Neural progenitor cell (in vitro differentiated cells): ENCODE measurements at regions not wholly inside any gene's neighbourhood (a gene's known extent, or its start where the extent isn't known, plus 50 kb on each side); places are given as distances from the start of the nearest gene placed in this dataset.

Experiments
- DNase-seq: peaks from one replicate; pipeline ENCODE4 v3.0.0-alpha.2; 2016; ENCODE audit warnings: low spot score
- H2AFZ ChIP-seq: fragments of 200-600 bp; sonication (generic); replicated peaks from 2 replicates; pipeline ENCODE4 v1.6.1; 2016; ENCODE audit warnings: antibody characterized with exemption
- H3F3A ChIP-seq: fragments of 200-600 bp; sonication (generic); 2 replicates; pipeline ENCODE4 v1.6.1; 2016; ENCODE audit warnings: antibody characterized with exemption, low read depth
- H3K27ac ChIP-seq: fragments of 200-600 bp; sonication (generic); 2 replicates; pipeline ENCODE4 v1.5.1; 2016; ENCODE audit warnings: mild to moderate bottlenecking
- H3K27me3 ChIP-seq: fragments of 200-600 bp; sonication (generic); 2 replicates; pipeline ENCODE4 v1.6.1; 2016; ENCODE audit warnings: mild to moderate bottlenecking, moderate library complexity
- H3K36me3 ChIP-seq: fragments of 200-600 bp; sonication (generic); 2 replicates; pipeline ENCODE4 v1.5.1; 2016
- H3K4me1 ChIP-seq: fragments of 200-600 bp; sonication (generic); 2 replicates; pipeline ENCODE4 v1.6.1; 2016; ENCODE audit warnings: mixed run types
- H3K4me2 ChIP-seq: fragments of 200-600 bp; sonication (generic); 2 replicates; pipeline ENCODE4 v1.6.1; 2016
- H3K4me3 ChIP-seq: fragments of 200-600 bp; sonication (generic); 2 replicates; pipeline ENCODE4 v1.5.1; 2016
- H3K79me2 ChIP-seq: fragments of 200-600 bp; sonication (generic); 2 replicates; pipeline ENCODE4 v1.6.1; 2016; ENCODE audit warnings: low read depth
- H3K9ac ChIP-seq: fragments of 200-600 bp; sonication (generic); 2 replicates; pipeline ENCODE4 v1.6.1; 2016
- H3K9me3 ChIP-seq: fragments of 200-600 bp; sonication (generic); 2 replicates; pipeline ENCODE4 v1.5.1; 2016; ENCODE audit warnings: low read depth
- H4K20me1 ChIP-seq: fragments of 200-600 bp; sonication (generic); 2 replicates; pipeline ENCODE4 v1.6.1; 2016; ENCODE audit warnings: low read depth
- H3K27ac Mint-ChIP-seq: 3 replicates; pipeline ENCODE4 v1.8.0; 2021; ENCODE audit warnings: mixed read lengths
- H3K27me3 Mint-ChIP-seq: 2 replicates; pipeline ENCODE4 v1.8.0; 2022; ENCODE audit warnings: low read depth, mild to moderate bottlenecking, inconsistent platforms, moderate library complexity, mixed read lengths; ENCODE audit not compliant: insufficient read depth
- H3K36me3 Mint-ChIP-seq: 3 replicates; pipeline ENCODE4 v1.8.0; 2021; ENCODE audit warnings: mixed read lengths
- H3K4me1 Mint-ChIP-seq: 3 replicates; pipeline ENCODE4 v1.8.0; 2021; ENCODE audit warnings: mixed read lengths
- H3K4me3 Mint-ChIP-seq: 3 replicates; pipeline ENCODE4 v1.8.0; 2021; ENCODE audit warnings: mild to moderate bottlenecking, moderate library complexity, mixed read lengths
- H3K9me3 Mint-ChIP-seq: 3 replicates; pipeline ENCODE4 v1.8.0; 2020; ENCODE audit warnings: mixed read lengths
- CTCF ChIP-seq: fragments of 200-600 bp; sonication (generic); IDR thresholded peaks from 2 replicates; pipeline ENCODE4 v1.5.1; 2017; ENCODE audit warnings: antibody characterized with exemption, mild to moderate bottlenecking
- EZH2 ChIP-seq: fragments of 200-600 bp; sonication (generic); IDR thresholded peaks from 2 replicates; pipeline ENCODE4 v1.6.1; 2017; ENCODE audit warnings: antibody characterized with exemption, mild to moderate bottlenecking, moderate library complexity
- EZH2phosphoT487 ChIP-seq: fragments of 200-600 bp; sonication (generic); IDR thresholded peaks from 2 replicates; pipeline ENCODE4 v1.6.1; 2017; ENCODE audit warnings: antibody characterized with exemption

DNA sequence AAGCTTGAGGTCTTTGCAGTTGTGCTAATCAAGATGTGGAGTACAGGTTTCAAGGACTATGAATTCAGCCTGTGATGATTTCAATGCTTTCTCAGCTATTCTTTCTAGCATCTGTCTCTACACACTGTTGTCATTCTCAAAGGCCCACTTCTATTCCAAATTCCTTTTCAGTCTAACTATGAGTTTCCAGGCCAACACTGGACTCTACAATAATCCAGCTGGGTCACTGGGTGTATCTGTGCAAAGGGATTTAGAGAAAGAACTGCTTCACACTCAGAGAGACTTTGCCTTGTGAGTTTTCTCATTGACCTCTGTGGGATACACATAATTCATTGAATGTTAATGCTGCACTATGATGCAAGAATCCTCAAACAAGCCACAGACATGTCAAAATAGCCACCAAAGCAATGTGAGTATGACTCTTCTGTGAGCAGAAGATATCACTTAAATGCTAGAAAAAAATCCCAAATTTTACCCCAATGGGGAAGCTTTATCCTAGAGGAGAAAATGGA lies 171.8 kb upstream of the CLNK start:
- Mint-ChIP-seq H3K9me3 (peaks cover 6% of the 10 kb centered on the region), H3K27ac (no peak overlapping the region), H3K4me1 (no peaks in the 10 kb centered on the region), H3K4me3 (no peak overlapping the region), H3K36me3 (no peaks in the 10 kb centered on the region), H3K27me3 (no peaks in the 10 kb centered on the region)
- TF ChIP-seq CTCF (no peak), EZH2phosphoT487 (no peak), EZH2 (no peak)
- Histone ChIP-seq H3K79me2 (no peaks in the 10 kb centered on the region), H3K27me3 (no peaks in the 10 kb centered on the region), H3K9me3 (no peaks in the 10 kb centered on the region), H3K4me1 (no peaks in the 10 kb centered on the region), H3K9ac (no peak overlapping the region), H4K20me1 (no peaks in the 10 kb centered on the region), H2AFZ (no peak overlapping the region), H3K4me2 (no peak overlapping the region), H3K4me3 (no peak overlapping the region), H3K27ac (no peak overlapping the region), H3K36me3 (no peaks in the 10 kb centered on the region), H3F3A (no peaks in the 10 kb centered on the region)
- DNase-seq: no peak

DNA sequence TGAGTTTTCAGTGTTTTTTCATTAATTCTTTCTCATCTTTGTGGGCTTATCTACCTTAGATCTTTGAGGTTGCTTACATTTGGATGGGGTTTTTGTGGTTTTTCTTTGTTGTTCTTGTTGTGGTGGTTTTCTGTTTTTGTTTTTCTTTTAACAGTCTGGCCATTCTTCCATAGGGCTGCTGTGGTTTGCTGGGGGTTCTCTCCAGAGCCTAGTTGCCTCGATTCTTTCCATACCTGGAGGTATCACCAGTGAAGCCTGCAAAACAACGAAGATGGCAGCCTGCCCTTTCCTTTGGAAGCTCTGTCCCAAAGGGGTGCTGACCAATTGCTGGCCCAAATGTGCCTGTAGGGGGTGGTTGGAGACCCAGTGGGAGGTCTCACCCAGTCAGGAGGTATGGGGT lies 168.6 kb upstream of the CLNK start:
- TF ChIP-seq CTCF (no peak), EZH2 (no peak), EZH2phosphoT487 (no peak)
- H3K36me3 Mint-ChIP-seq: no peaks in the 10 kb centered on the region
- Histone ChIP-seq H3K27me3 (no peaks in the 10 kb centered on the region), H3K27ac (no peak overlapping the region), H3K36me3 (no peaks in the 10 kb centered on the region), H3F3A (no peaks in the 10 kb centered on the region), H2AFZ (no peak overlapping the region), H3K4me3 (no peak overlapping the region), H4K20me1 (no peaks in the 10 kb centered on the region), H3K9ac (no peak overlapping the region), H3K79me2 (no peaks in the 10 kb centered on the region), H3K4me1 (peaks cover 7% of the 10 kb centered on the region), H3K4me2 (no peak overlapping the region), H3K9me3 (no peaks in the 10 kb centered on the region)
- no peak overlapping the region for H3K4me3 Mint-ChIP-seq
- H3K4me1 Mint-ChIP-seq: no peaks in the 10 kb centered on the region
- H3K27ac Mint-ChIP-seq: no peak overlapping the region
- H3K27me3 Mint-ChIP-seq: no peaks in the 10 kb centered on the region
- peaks cover under 1% of the 10 kb centered on the region for H3K9me3 Mint-ChIP-seq
- no peak for DNase-seq

- H3K9me3 ChIP-seq: no peaks in the 10 kb centered on the region
- DNase-seq: no peak
- H3K27me3 Mint-ChIP-seq: no peaks in the 10 kb centered on the region
- no peak overlapping the region for H3K4me3 ChIP-seq
- TF ChIP-seq CTCF (no peak), EZH2 (no peak), EZH2phosphoT487 (no peak)
- no peaks in the 10 kb centered on the region for H3K4me1 ChIP-seq
- H3F3A ChIP-seq: no peaks in the 10 kb centered on the region
- no peaks in the 10 kb centered on the region for H3K36me3 Mint-ChIP-seq
- H3K79me2 ChIP-seq: no peaks in the 10 kb centered on the region
- no peak overlapping the region for H3K4me3 Mint-ChIP-seq
- H3K36me3 ChIP-seq: no peaks in the 10 kb centered on the region
- H3K4me1 Mint-ChIP-seq: no peaks in the 10 kb centered on the region
- no peaks in the 10 kb centered on the region for H3K9me3 Mint-ChIP-seq
- H3K27ac ChIP-seq: no peak overlapping the region
- no peak overlapping the region for H3K27ac Mint-ChIP-seq
- no peak overlapping the region for H3K9ac ChIP-seq
- H2AFZ ChIP-seq: no peak overlapping the region
- no peak overlapping the region for H3K4me2 ChIP-seq
- H3K27me3 ChIP-seq: no peaks in the 10 kb centered on the region
- H4K20me1 ChIP-seq: no peaks in the 10 kb centered on the region
These were observed 157.1 kb upstream of the CLNK start for GRCh38 chr4:10841697-10842096.
